SK-N-SH (cell line): ENCODE measurements at regions not wholly inside any gene's neighbourhood (a gene's known extent, or its start where the extent isn't known, plus 50 kb on each side); places are given as distances from the start of the nearest gene placed in this dataset.

Experiments
- CTCF ChIP-seq: fragments of 200-600 bp; sonication (generic); IDR thresholded peaks from 2 replicates; pipeline ENCODE4 v1.6.1; 2017; ENCODE audit warnings: antibody characterized with exemption, mild to moderate bottlenecking, moderate library complexity
- FOXM1 ChIP-seq: IDR thresholded peaks from 2 replicates; pipeline ENCODE4 v1.4.0; 2012; ENCODE audit warnings: low read depth, mild to moderate bottlenecking
- GABPA ChIP-seq: IDR thresholded peaks from 2 replicates; pipeline ENCODE4 v1.4.0; 2012; ENCODE audit warnings: low read depth, mild to moderate bottlenecking
- POLR2AphosphoS5 ChIP-seq: IDR thresholded peaks from 2 replicates; pipeline ENCODE4 v1.6.1; 2012; ENCODE audit warnings: low read depth, low read length
- RXRA ChIP-seq: IDR thresholded peaks from 2 replicates; pipeline ENCODE4 v1.4.0; 2012; ENCODE audit warnings: low read depth, mild to moderate bottlenecking, borderline replicate concordance
- TAF1 ChIP-seq: IDR thresholded peaks from 2 replicates; pipeline ENCODE4 v1.6.1; 2012; ENCODE audit warnings: low read depth, mild to moderate bottlenecking, low read length, moderate library complexity, borderline replicate concordance

GRCh38 chr7:115233809-115234208 is 311.9 kb downstream of the MDFIC start:
- TF ChIP-seq TAF1 (no peak), CTCF (no peak), POLR2AphosphoS5 (no peak), FOXM1 (no peak), RXRA (no peak), GABPA (no peak)
